WERI-Rb-1 (cell line): ENCODE measurements at regions not wholly inside any gene's neighbourhood (a gene's known extent, or its start where the extent isn't known, plus 50 kb on each side); places are given as distances from the start of the nearest gene placed in this dataset.

Source experiments
- DNase-seq: peaks from one replicate; pipeline ENCODE4 v3.0.0-alpha.2; 2020
- H3K27ac ChIP-seq: fragments of 250-450 bp; sonication (Bioruptor Pico); 2 replicates; pipeline ENCODE4 v1.5.1; 2020; ENCODE audit warnings: mild to moderate bottlenecking, moderate library complexity
- H3K27me3 ChIP-seq: fragments of 250-450 bp; sonication (Bioruptor Pico); 2 replicates; pipeline ENCODE4 v1.5.1; 2021; ENCODE audit warnings: mild to moderate bottlenecking, low read depth, moderate library complexity; ENCODE audit not compliant: insufficient read depth, severe bottlenecking
- H3K36me3 ChIP-seq: fragments of 250-450 bp; sonication (Bioruptor Pico); 2 replicates; pipeline ENCODE4 v1.5.1; 2020; ENCODE audit warnings: mild to moderate bottlenecking, moderate library complexity
- H3K4me3 ChIP-seq: 2 replicates; pipeline ENCODE4 v1.5.1; 2011; ENCODE audit warnings: low read depth, mild to moderate bottlenecking, control low read depth, low read length
- H3K9me3 ChIP-seq: fragments of 250-450 bp; sonication (Bioruptor Pico); 2 replicates; pipeline ENCODE4 v1.5.1; 2021; ENCODE audit warnings: mild to moderate bottlenecking, moderate library complexity; ENCODE audit not compliant: severe bottlenecking
- CTCF ChIP-seq: IDR thresholded peaks from 2 replicates; pipeline ENCODE4 v1.5.1; 2011; ENCODE audit warnings: low read depth, mild to moderate bottlenecking, control low read depth, inconsistent platforms, low read length

DNA sequence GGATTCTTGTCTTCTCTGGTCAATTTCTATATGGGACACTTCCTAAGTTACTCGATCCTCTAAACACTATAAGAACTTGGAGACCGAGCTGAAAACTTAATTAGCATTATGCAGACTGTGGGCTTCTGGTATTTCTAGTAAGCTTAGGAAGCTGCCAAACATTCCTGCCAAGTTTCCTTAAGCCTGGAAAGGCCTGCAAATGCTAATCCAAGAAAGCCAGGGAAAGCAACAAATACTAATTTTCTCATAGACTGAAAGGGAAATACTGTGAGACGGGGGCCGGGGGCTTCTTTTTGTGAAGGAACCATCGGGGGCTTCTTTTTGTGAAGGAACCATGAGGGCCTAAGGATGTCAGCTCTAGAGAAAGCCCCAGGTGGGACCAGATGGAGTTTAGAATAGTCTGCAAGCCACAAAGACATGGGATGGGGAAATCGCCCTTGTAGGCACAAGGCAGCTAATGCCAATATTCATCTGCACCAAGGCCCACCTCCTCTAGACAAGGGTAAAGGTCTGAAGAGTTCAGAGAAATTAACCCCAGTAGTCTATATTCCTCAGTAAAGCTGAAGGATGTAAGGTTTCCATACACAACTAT is 332.4 kb upstream of the PRDM1 start:
- peaks cover 3% of the 10 kb centered on the region for H3K9me3 ChIP-seq
- no peak overlapping the region for H3K27ac ChIP-seq
- no peak for DNase-seq
- TF ChIP-seq CTCF, result no peak
- no peaks in the 10 kb centered on the region for H3K27me3 ChIP-seq
- H3K36me3 ChIP-seq, result no peaks in the 10 kb centered on the region
- no peak overlapping the region for H3K4me3 ChIP-seq

DNA sequence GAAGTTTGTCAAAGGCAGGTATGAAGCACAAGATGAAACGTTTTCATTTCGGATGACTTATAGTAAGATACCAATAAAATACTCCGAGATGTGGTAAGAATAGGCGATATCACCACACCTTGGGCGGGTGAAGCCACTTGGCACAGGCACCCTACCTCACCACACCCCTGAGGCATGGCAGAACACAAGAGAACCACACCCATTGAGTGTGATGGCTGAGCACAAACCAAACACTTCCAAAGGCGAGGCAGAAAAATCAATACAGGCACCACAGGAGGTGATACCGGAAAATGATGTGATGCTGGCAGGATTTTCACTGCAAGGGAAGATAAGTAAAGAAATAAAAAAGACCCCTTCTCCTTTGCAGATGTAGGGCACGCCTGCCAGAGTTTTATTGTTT is 332.9 kb upstream of the PRDM1 start:
- no peak for DNase-seq
- Histone ChIP-seq H3K4me3 (no peak overlapping the region), H3K36me3 (no peaks in the 10 kb centered on the region), H3K27ac (no peak overlapping the region), H3K9me3 (peaks cover 3% of the 10 kb centered on the region), H3K27me3 (no peaks in the 10 kb centered on the region)
- no peak for TF ChIP-seq CTCF

GRCh38 chr6:105750089-105750488 is 336.0 kb upstream of the PRDM1 start:
- TF ChIP-seq CTCF, result no peak
- Histone ChIP-seq H3K27ac (no peak overlapping the region), H3K4me3 (no peak overlapping the region), H3K36me3 (no peaks in the 10 kb centered on the region), H3K27me3 (no peaks in the 10 kb centered on the region), H3K9me3 (peaks cover 3% of the 10 kb centered on the region)
- no peak for DNase-seq

DNA sequence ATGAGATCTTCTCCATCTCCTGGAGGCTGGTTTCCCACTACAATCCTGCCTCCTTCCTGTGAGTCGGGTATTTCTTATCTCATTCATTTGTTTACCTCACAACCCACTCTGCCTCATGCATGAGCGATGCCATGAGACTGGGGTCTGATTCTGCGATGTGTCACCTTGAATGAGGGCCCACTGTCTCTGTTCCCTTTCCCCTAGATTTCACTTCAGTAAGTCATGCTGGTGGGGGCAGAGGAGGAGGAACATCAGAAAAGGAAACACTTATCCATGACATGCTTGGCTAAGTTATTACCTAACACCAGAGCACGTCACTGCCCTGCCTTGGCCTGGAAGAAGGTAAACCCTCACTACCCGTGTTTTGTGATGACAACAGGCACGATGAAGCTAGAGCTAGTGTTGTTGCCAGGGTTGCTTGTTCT is 337.4 kb upstream of the PRDM1 start:
- Histone ChIP-seq H3K27ac (no peak overlapping the region), H3K27me3 (no peaks in the 10 kb centered on the region), H3K36me3 (no peaks in the 10 kb centered on the region), H3K9me3 (peaks cover 3% of the 10 kb centered on the region), H3K4me3 (no peak overlapping the region)
- DNase-seq, result no peak
- no peak for TF ChIP-seq CTCF

- Histone ChIP-seq H3K36me3 (no peaks in the 10 kb centered on the region), H3K27ac (no peak overlapping the region), H3K9me3 (peaks cover 3% of the 10 kb centered on the region), H3K4me3 (no peak overlapping the region), H3K27me3 (no peaks in the 10 kb centered on the region)
- no peak for DNase-seq
- TF ChIP-seq CTCF, result no peak
Observed at GRCh38 chr6:105747823-105748405, 338.2 kb upstream of the PRDM1 start.

DNA sequence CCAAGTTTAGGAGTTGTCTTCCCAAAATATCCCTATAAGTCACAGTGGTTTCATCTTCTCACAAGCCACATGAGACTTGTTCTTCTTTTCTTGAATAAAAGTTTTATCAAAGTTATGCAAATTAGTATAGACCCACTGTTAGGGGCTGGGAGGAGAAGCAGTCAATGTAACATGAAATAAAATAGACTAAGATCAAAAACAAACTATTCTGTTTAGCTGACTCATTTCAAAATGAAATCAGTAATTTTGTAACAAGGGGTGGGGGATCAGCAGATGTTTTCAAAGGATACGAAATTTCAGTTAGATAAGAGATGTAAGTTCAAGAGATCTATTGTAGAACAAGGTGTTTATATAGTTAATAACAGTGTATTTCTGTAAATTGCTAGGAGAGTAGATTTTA is 339.6 kb upstream of the PRDM1 start:
- Histone ChIP-seq H3K27me3 (no peaks in the 10 kb centered on the region), H3K36me3 (no peaks in the 10 kb centered on the region), H3K27ac (no peak overlapping the region), H3K4me3 (no peak overlapping the region), H3K9me3 (no peaks in the 10 kb centered on the region)
- no peak for DNase-seq
- TF ChIP-seq CTCF, result no peak
